Liver (tissue), 3 donors: ENCODE measurements at regions not wholly inside any gene's neighbourhood (a gene's known extent, or its start where the extent isn't known, plus 50 kb on each side); places are given as distances from the start of the nearest gene placed in this dataset.

ENCODE experiments used
- GABPA ChIP-seq, 2 donors: IDR thresholded peaks in 1 of 2; conservative IDR thresholded peaks in 1 of 2; 2 replicates each; pipeline ENCODE4 v1.6.1; 2016; ENCODE audit warnings: antibody characterized with exemption in 2 of 2, mild to moderate bottlenecking in 1 of 2, moderate library complexity in 1 of 2
- HNF4G ChIP-seq: IDR thresholded peaks from 2 replicates; pipeline ENCODE4 v1.6.1; 2016; ENCODE audit warnings: antibody characterized with exemption
- TAF1 ChIP-seq: conservative IDR thresholded peaks from 2 replicates; pipeline ENCODE4 v1.6.1; 2016; ENCODE audit warnings: antibody characterized with exemption, mild to moderate bottlenecking
- TF ChIP-seq, protein P1 (sequence below): fragments of 150-350 bp; IDR thresholded peaks from 2 replicates; pipeline ENCODE4 v1.5.1; 2017; ENCODE audit warnings: improper control_type of control experiment, low read depth, low read length; ENCODE audit not compliant: missing input control
- TF ChIP-seq, protein P2 (sequence below): IDR thresholded peaks from 2 replicates; pipeline ENCODE4 v1.6.1; 2016; ENCODE audit warnings: antibody characterized with exemption
- donor health status: healthy.
- donor health status: healthy.

DNA sequence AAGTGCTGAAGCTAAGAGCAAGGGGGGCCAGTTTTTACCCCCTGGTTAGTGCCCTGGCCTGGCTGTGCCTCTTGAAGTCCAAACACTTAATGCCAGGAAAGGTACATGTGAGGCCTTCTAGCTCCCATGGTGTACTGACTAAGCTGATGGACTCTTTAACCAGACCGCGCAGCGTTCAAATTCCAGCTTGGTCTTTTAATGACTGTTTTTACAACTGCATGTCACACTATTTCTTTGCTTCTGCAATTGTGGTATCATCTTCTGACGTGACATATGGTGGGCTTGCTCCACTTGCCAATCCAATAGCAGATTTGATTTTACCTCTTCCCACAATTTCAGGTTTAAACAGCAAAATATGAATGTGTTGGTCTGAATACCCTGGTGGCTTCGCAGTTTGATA lies 197.3 kb downstream of the HUNK start:
- TF ChIP-seq GABPA (IDR thresholded peaks at IDR 0.05 in 1 of 2, conservative IDR thresholded peaks at IDR 0.05 in 1 of 2) (no peak), HNF4G (no peak), TAF1 (no peak)
- TF ChIP-seq, protein P1, sequence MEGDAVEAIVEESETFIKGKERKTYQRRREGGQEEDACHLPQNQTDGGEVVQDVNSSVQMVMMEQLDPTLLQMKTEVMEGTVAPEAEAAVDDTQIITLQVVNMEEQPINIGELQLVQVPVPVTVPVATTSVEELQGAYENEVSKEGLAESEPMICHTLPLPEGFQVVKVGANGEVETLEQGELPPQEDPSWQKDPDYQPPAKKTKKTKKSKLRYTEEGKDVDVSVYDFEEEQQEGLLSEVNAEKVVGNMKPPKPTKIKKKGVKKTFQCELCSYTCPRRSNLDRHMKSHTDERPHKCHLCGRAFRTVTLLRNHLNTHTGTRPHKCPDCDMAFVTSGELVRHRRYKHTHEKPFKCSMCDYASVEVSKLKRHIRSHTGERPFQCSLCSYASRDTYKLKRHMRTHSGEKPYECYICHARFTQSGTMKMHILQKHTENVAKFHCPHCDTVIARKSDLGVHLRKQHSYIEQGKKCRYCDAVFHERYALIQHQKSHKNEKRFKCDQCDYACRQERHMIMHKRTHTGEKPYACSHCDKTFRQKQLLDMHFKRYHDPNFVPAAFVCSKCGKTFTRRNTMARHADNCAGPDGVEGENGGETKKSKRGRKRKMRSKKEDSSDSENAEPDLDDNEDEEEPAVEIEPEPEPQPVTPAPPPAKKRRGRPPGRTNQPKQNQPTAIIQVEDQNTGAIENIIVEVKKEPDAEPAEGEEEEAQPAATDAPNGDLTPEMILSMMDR = no peak
- TF ChIP-seq, protein P2, sequence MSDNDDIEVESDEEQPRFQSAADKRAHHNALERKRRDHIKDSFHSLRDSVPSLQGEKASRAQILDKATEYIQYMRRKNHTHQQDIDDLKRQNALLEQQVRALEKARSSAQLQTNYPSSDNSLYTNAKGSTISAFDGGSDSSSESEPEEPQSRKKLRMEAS = no peak
